DND-41 (cell line): ENCODE measurements at regions not wholly inside any gene's neighbourhood (a gene's known extent, or its start where the extent isn't known, plus 50 kb on each side); places are given as distances from the start of the nearest gene placed in this dataset.

Experiments used
- EZH2 ChIP-seq: IDR thresholded peaks from 3 replicates; pipeline ENCODE4 v1.6.1; 2012; ENCODE audit warnings: borderline replicate concordance, low read depth, mild to moderate bottlenecking, moderate library complexity, low read length, inconsistent platforms; ENCODE audit not compliant: severe bottlenecking
- TF ChIP-seq, protein P1 (sequence below): IDR thresholded peaks from 2 replicates; pipeline ENCODE4 v1.5.1; 2012; ENCODE audit warnings: borderline replicate concordance, low read length, moderate library complexity, mild to moderate bottlenecking; ENCODE audit not compliant: poor library complexity, severe bottlenecking; ENCODE audit errors: extremely low read depth

DNA sequence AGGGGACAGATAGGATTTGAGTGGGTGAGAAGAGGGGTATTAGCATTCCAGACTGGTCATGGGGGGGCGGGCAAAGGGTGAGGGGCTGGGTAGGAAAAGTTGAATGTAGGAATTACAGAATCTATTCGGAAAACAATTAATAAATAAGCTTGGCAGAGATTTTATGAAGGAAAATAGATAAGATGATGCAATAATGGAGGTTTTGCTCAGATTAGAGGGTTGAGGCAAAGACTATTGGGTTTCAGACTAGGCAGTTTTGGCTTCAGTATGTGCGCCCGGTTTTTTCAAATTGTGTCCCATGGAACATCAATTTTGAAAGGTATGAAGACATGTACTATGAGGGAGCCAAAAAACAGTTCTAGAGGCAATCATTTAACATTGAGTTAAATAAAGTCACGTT lies 410.6 kb downstream of the SPRY1 start:
- TF ChIP-seq, protein P1, sequence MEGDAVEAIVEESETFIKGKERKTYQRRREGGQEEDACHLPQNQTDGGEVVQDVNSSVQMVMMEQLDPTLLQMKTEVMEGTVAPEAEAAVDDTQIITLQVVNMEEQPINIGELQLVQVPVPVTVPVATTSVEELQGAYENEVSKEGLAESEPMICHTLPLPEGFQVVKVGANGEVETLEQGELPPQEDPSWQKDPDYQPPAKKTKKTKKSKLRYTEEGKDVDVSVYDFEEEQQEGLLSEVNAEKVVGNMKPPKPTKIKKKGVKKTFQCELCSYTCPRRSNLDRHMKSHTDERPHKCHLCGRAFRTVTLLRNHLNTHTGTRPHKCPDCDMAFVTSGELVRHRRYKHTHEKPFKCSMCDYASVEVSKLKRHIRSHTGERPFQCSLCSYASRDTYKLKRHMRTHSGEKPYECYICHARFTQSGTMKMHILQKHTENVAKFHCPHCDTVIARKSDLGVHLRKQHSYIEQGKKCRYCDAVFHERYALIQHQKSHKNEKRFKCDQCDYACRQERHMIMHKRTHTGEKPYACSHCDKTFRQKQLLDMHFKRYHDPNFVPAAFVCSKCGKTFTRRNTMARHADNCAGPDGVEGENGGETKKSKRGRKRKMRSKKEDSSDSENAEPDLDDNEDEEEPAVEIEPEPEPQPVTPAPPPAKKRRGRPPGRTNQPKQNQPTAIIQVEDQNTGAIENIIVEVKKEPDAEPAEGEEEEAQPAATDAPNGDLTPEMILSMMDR = no peak
- TF ChIP-seq EZH2 = no peak
